ENCODE measurements at regions not wholly inside any gene's neighbourhood (a gene's known extent, or its start where the extent isn't known, plus 50 kb on each side); places are given as distances from the start of the nearest gene placed in this dataset.

GRCh38 chr2:209340522-209340921, 83.3 kb upstream of the MAP2 start:
- TF ChIP-seq CTCF (conservative IDR thresholded peaks at IDR 0.05; ENCODE audit: low read depth in 2 of 2) (no peak), ZNF462 (CRISPR knock-in tag; IDR thresholded peaks at IDR 0.05) (no peak), EZH2 (IDR thresholded peaks at IDR 0.05; ENCODE audit: low read depth, unreplicated experiment) (no peak), EZH2phosphoT487 (IDR thresholded peaks at IDR 0.05; ENCODE audit: unreplicated experiment) (no peak)
